ENCODE measurements at regions not wholly inside any gene's neighbourhood (a gene's known extent, or its start where the extent isn't known, plus 50 kb on each side); places are given as distances from the start of the nearest gene placed in this dataset.

DNA sequence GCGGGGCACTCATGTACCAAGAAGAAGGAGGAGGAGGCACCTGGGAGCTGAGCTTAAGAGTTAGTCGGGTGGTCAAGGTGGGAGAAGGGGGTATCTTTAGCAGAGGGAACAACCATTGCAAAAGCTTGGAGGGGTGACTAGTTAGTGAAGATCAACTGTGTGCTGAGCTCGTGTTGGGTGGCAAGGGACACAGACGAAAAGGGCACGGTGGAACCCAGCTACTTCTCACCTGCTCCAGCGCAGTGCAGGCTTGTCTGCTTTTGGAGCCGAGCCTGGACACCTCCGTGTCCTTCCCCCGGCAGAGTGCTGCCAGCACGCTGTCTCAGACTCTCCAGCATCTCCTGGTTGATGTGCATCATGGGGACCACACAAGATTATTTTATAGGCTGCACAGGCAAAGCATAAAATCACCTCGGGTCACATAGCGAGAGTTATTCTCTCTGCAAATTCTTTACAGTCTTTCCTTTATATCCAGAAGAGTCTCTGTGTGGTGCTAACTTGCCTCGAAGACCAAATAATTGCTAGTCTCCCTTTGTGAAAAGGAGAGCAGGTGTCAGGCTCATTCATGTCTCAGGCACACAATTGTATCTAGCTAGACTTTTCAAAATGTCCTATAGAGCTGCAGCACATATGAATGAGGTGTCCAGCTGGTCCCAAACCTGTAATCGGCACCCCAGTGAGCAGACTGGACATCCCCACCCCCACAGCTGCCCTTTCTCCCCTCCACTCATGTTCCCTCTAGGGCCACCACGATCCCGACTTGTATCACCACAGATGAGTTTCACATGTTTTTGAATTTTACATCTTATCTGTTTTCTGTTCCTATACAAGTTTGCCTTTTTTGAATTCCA, 123.4 kb downstream of the CEBPB start:
- DNase-seq (ENCODE audit: low spot score), result no peak

DNA sequence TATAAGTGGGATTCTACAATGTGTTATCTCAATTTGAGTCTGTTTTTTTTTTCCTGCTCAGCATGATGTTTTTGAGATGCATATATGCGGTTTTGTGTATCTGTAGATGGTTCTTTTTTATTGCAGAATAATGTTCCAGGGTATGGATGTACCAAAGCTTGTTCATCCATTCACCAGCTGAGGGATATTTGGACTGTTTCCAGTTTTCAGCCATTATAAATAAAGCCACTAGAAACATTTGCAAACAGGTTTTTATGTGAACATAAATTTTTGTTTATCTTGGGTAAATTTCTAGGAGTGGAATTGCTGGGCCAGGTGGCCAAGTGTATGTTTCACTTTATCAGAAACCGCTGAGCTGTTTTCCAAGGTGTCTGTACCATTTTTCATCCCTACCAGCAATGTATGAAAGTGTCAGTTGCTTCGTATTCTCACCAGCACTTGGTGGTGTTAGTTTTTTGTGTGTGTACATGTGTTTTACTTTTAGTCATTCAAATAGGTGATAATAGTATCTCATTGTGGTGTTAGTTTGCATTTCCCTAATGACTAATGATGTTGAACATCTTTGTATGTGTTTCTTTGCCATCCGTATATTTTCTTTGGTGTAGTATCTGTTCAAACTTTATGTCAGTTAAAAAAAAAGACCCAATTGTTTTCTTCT, 124.2 kb downstream of the CEBPB start:
- DNase-seq (ENCODE audit: low spot score), result no peak

DNA sequence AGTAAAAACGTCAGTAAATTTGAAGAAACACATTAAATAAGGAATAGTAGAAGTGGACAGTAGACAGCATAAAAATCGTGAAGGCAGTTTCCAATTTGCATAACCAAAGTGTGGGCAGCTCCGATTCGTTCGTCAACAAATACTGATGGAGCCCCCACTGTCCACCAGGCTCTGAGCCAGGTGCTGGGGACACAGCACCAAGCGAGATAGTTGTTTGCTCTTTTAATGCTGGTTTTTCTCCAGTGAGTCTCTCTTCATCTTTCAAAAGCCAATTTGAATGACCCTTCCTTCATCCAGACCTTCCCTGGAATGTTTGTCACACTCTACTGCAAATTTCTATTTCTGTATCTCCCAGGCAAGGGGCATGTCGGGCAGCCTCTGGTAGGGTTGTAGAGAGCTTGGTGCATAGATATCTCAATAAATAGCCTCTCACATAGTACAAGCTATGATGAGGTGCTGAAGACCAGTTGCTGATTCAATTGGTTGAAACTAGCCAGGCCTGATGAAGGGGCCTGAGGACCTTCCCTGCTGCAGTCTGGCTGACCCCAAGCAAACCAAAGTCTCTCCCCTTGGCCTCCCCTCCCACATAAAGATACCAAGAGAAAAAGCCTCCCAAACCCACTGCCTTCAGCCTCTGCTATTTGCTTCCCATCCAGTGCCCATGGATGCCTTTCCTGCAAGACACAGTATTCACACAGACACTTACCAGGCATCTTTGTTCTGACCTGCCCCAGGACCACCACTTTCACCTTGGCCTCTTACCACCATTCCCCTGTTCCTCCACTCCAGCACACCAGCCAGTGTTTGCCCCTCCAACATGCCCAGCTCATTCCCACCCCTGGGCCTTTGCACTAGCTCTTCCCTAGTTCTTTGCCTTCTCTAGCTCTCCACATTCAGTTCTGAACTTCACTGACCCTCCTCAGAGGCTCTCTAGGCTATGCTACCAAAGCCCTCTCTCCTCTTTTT, 125.2 kb downstream of the CEBPB start:
- no peak for DNase-seq (ENCODE audit: low spot score)

DNA sequence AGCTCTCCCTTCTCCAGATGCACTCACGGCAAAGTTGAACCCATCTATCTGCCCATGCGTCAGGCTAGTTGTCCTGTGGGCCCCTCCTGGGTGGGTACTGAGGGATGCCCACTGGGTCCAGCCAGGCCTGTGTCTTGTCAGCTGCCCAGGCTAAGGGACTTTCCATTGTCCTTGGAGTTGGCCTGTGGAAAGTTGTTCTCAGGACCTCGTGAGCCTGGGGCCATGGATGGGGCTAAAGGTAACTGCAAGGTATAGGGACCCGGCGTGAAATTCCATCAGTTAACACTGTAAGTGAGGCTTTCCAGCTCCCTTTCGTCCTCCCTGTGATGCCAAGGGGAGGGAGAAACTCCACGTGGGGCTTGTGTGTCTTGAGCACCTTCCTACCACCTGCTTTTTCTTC, 126.5 kb downstream of the CEBPB start:
- no peak for DNase-seq (ENCODE audit: low spot score)

DNA sequence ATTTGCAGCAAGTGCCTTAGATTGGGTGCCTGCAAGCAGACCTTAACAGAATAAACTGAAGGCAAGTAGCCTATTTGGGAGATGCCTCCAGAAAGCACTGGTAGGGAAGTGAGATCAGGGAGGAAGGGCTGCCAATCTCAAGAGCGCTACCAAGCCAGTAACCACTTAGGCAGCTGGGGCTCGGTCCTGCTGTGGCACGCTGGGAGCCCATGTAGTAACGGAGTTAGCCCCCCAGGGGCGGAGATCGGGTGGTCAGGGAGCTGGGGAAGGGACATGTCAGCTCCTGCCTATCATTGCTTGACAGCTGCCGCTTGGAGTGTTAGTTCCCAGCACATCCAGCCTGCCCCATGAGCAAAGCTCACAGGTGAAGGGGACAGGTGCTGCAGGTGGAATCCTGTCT, 127.0 kb downstream of the CEBPB start:
- no peak for DNase-seq (ENCODE audit: low spot score)

DNA sequence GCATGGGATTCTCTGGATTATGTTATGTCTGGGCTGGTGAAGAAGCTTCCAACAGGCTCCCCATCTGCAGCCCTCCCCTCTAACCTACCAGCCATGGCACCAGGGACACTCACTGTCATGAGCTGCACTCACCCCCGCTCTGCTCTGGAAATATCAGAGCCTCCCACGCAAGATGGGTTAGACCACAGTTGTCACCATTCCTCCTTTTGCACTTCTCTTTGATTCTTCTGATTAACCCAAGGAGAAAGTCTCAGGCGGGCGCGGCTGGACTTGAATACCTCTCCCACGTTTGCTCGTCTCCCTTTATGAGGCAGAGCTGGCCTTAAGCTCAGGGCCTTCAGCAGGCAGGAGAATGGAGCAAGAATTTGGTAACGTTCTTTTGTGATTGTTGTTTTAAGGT, 128.1 kb downstream of the CEBPB start:
- DNase-seq (ENCODE audit: low spot score), result no peak

DNA sequence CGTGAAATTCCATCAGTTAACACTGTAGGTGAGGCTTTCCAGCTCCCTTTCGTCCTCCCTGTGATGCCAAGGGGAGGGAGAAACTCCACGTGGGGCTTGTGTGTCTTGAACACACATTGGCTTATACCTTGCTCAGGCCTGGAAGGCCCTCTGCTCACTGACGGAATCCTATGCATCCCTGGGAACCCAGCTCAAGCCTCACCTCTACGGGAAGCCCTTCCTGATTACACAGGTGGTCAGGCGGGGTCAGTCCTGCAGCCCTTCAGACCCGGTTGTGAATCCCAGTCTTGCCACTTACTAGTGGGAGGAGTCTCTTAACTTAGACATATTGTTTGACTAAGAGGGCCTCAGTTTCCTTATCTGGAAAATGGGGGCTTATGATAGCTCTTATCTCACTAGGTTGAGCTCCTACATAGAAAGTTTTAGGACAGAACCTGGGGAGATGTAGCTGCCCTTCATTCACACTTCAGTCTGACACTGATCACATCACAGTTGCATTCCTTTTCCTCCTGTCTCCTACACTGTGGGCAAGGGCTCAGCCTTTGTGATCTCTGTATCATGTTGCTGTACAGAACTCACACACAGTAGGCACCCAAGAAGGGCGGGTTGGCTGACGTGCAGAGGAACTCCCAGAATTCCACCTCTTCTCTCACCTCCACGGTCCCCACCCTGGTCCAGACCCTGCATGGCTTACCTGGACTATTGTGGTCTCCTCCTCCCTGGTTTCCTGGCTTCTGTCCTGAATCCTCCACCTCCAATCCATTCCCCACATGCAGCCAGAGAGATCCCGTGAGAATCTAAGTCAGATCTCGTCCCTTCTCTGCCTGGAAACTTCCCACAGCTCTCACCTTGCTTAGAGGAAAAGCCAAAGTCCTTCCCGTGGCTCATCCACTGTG, 129.6 kb downstream of the CEBPB start:
- no peak for DNase-seq (ENCODE audit: low spot score)

DNA sequence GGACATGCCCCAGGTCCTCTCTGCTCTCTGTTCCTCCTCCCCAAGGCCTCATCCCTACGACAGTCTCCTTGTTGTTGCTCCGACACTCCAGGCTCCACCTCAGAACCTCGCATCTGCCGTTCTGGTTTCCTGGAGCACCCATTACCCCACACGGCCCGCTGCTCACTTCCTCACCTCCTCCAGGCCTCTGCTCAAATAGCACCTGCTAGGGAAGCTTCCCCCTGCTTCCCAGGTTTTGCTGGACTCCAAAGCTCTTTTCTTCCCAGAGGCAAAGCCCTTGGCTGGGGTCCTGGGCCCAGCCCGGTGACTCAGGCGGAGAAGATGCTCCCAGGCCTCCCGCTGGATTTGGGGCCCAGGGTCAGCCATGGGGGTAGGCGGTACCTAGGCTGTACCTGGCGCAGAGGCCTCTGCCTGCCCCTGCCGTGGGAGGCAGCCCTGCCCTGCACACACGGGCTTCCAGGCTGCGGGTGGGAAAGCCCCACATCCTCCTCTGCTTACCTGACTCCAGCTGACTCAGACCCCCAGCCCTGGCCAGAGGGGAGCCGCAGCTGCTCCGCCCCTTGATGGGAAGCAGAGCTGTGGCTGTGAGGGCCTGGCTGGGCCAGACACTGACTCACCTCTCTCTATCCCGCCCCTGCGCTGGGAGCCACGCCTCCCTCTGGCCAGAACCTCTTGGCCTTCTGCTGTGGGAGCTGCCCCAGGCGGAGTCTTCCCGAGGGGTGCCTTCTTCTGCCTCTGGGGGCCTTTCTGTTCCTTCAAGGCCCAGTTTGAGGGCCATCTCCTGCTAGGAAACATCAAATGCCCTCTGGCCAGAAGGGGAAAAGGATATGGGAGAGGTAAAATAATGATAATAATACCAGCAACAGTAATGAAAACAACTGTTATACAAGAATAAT, 130.5 kb downstream of the CEBPB start:
- peak; percentile 75 for DNase-seq (ENCODE audit: low spot score)

DNA sequence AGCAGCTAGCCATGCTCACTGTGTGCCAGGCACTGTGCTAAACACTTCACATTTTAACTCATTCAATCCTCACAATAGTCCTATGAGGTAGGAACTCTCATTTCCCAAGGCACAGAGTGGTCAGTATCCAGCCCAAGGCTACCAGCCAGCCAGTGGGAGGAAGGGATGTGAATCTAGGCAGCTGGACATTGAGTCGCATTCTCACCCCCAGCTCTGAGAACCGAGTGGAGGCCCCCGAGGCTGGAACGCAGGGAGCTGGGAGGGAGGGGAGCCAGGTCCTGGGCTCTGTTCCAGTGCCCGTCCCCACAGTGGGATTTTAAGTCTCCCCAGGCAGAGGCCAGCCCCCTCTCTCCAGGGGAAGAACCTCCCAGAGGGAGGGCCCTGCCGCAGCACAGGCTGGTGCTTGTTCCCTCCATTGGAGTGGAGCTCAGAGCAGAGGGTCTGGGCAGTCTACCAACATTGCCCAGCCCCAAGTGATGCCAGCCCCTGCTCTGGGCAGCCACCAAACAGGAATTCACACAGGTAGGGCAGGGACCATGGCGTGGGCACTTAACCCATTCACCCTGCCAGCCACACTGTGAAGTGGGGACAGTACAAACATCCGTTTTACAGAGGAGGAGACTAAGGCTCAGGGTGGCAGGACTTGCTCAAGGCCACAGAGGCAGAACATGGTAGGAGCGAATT, 131.3 kb downstream of the CEBPB start:
- DNase-seq (ENCODE audit: low spot score), result no peak

DNA sequence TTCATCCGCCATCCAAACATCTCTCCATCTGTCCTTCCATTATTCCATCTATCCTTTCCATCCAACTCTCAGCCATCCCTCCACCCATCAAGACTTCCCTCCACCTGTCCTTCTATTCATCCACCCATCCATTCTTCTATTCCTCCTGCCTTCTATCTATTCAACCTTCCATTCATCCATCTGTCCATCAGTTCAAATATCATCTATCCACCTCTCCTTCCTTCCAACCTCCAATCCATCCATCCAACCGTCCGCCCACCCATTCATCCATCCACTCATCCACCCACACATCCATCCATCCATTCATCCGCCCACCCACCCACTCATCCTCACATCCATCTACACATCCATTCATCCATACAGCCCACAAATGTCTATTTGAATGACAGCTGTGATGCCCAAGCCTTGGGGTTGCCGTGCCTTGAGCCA, 132.1 kb downstream of the CEBPB start:
- DNase-seq (ENCODE audit: low spot score), result no peak

DNA sequence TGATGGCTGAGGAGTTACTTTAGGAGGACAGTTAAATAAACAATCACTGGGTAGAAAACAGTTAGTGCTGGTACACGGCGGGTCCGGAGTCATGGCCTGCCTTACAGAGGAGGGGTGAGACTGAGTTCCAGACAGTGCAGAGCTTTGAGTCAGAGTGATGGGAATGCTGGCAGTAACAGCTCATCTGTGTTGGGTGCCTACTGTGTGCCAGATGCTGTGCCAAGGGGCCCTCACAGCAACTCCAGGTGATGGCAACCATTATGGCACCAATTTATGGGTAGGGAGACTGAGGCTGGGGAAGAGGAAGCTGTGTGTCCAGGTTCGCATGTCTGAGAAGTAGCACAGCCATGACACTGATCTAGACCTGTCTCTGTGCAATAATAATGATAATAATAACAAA, 132.6 kb downstream of the CEBPB start:
- DNase-seq (ENCODE audit: low spot score), result no peak

DNA sequence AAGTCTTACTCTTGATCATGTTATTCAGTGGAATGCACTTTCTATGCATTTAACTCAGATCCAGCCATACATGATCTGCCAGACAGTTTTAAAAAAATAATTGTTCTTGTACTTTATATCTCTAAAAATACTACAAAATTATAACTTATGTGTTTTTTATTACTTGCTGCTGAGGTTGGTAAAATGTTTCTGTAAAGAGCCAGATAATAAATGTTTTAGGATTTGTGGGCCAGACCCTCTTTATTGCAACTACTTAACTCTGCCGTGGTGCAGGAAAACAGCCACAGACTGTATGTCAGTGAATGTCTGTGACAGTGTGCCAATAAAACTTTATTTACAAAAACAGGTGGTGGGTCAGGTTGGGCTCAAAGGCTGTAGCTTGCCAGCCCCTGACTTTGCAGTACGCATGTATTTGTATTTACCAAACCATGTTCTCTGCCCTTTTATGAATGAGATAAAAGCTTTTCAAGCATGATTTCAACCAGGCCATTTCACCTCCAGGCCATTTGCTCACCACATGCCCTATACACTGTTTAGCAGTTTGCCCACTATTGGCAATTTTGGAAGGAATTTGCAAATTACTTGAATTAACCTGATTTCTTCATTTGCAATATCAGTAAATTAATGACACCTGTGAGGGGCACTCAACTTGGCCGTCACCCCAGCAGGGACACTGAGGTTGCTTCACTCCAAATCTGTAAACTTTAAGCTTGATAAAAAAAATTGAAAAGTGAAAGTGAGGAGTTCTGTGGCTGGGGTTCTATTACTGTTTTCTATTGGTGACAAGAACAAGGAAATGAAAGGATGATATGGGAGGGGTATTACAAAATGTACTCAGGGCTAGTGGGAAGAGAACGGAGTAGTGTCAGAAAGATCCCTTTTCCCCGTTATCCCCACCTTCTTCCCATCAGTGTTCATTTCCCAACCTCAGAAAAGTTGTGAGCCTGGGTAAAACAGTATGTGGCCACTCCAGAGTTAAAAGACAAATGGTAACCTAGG, 133.4 kb downstream of the CEBPB start:
- no peak for DNase-seq (ENCODE audit: low spot score)

DNA sequence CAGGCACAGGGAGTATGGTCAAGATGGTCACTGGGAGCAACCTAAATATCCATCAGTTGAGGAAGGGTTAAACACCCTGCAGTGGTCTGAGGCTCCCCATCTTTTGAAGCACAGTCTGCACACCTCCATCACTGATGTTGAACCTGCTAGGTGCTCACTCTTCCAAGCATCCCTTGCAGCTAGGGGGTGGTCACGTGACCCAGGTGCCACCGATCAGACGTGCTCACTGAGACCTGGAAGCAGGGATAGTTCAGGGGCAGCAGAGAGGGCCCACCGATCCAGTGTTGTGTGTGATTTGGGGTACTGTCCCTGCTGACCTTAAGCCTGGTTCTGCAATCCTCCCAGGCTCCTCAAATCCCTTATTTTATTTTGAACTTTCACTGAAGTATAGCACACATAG, 134.6 kb downstream of the CEBPB start:
- DNase-seq (ENCODE audit: low spot score), result no peak

DNA sequence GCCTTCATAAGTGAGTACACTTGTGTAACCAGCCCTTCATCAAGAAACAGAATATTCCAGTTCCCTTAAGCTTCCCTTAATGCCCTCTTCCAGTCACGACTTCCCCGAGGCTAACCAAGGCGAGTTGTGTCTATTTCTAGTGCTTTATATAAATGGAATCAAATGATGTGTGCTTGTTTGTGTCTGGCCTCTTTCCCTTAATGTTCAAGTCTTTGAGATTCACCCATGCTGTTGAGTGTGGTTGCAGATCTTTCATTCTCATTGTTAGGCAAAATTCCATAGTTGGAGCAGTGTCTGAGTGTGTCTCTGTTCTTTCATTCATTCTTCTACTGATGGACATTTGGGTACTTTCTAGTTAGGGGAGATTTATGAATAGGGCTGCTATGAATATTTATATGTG, 135.0 kb downstream of the CEBPB start:
- no peak for DNase-seq (ENCODE audit: low spot score)

DNA sequence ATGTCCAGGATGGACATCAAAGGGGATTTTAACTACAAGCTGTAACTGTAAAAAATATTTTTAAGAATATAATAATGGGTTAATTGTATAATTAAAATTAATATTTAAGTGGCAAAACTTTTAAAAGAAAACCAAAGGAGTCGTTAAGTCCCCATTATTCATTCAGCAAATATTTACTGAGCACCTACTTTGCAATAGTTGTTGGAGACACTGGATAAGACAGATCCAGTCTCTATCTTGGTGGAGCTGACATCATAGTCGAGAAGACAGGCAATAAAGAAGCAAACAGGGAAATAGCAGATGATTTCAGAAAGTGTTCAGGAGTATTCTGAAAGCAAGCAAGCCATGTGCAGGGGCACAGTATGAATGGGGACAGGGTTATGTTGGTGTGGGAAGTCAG, 137.0 kb downstream of the CEBPB start:
- DNase-seq (ENCODE audit: low spot score), result no peak

DNA sequence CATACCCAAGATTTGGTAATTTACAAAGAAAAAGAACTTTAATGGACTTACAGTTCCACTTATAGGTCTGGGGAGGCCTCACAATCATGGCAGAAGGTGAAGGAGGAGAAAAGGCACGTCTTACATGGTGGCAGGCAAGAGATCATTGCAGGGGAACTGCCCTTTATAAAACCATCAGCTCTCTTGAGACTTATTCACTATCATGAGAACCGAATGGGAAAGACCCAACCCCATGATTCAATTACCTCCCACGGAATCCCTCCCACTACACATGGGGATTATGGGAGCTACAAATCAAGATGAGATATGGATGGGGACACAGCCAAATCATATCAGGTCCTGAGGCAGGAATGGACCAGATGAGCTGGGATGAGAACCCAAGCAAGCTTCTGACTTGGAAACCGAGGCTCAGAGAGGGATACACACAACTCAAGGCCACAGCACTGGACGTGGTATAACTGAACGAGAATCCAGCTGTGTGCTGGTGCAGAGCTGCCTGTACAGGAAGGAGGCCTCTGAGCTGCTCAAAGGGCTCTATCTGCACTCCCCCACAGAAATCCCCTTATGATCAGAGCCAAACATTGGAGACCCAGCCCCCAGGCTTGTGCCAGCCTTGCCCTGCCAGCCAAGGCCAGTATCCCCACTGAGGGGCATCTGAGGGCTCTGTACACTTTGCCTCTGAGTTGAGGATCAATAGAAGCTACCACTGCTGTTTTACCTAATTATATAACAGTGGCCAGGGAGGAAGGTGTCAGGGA, 137.8 kb downstream of the CEBPB start:
- no peak for DNase-seq (ENCODE audit: low spot score)

DNA sequence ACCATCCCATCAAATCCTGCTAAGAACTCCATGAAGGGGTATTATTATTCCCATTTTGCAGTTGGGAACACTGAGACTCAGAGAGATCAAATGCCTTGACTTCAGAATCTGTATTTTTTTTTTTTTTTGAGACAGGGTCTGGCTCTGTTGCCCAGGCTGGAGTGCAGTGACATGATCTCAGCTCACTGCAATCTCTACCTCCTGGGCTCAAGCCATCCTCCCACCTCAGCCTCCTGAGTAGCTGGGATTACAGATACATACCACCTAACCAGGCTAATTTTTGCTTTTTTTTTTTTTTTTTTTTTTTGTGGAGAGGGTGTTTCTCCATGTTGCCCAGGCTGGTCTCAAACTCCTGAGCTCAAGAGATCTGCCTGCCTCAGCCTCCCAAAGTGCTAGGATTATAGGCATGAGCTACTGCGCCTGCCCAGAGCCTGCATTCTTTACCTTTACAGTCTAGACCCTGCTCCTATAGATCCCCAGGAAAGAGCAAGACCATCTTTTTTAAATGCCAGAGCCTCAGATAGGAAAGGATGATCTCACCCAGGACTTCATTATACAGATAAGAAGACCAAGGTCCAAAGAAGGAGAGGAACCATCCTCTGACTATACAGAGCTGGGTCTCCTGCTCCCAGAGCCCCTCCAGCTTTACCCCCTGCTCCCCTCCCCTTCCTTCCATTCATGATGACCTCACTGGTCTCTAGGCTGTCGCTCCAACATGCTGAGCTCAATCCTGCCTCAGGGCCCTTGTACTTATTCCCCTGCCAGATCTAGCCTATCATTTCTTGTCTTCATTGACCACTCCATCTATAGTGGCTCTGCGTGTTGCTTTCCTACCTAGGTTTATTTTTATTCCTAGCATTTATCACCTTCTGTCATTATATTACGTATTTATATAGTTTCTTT, 138.6 kb downstream of the CEBPB start:
- no peak for DNase-seq (ENCODE audit: low spot score)

Data from LoVo (cell line).